H9 (cell line): ENCODE measurements at regions not wholly inside any gene's neighbourhood (a gene's known extent, or its start where the extent isn't known, plus 50 kb on each side); places are given as distances from the start of the nearest gene placed in this dataset.

ENCODE experiments used
- DNase-seq: peaks from one replicate; pipeline ENCODE4 v3.0.0-alpha.2; 2017
- H2AFZ ChIP-seq: one replicate; pipeline ENCODE4 v1.6.1; 2013; ENCODE audit warnings: mild to moderate bottlenecking, low read length, control low read depth, moderate library complexity
- H2AK5ac ChIP-seq: 2 replicates; pipeline ENCODE4 v1.6.1; 2013; ENCODE audit warnings: low read length, control low read depth, mixed read lengths; ENCODE audit not compliant: insufficient read length
- H2BK120ac ChIP-seq: one replicate; pipeline ENCODE4 v1.6.1; 2013; ENCODE audit warnings: low read depth, mild to moderate bottlenecking, low read length, control low read depth, inconsistent platforms; ENCODE audit not compliant: poor library complexity, severe bottlenecking
- H2BK12ac ChIP-seq: 2 replicates; pipeline ENCODE4 v1.6.1; 2013; ENCODE audit warnings: low read length, control low read depth, mixed read lengths, low read depth; ENCODE audit not compliant: insufficient read length
- H2BK15ac ChIP-seq: 2 replicates; pipeline ENCODE4 v1.6.1; 2013; ENCODE audit warnings: low read depth, low read length, control low read depth
- H2BK20ac ChIP-seq: one replicate; pipeline ENCODE4 v1.6.1; 2013; ENCODE audit warnings: low read depth, mild to moderate bottlenecking, low read length, control low read depth, inconsistent platforms; ENCODE audit not compliant: poor library complexity, severe bottlenecking
- H2BK5ac ChIP-seq: 2 replicates; pipeline ENCODE4 v1.6.1; 2013; ENCODE audit warnings: low read length, control low read depth, mixed read lengths; ENCODE audit not compliant: insufficient read length
- H3K14ac ChIP-seq: 2 replicates; pipeline ENCODE4 v1.6.1; 2013; ENCODE audit warnings: low read length, control low read depth; ENCODE audit not compliant: insufficient read depth
- H3K18ac ChIP-seq: 2 replicates; pipeline ENCODE4 v1.6.1; 2013; ENCODE audit warnings: low read depth, mild to moderate bottlenecking, mixed read lengths, low read length, control low read depth; ENCODE audit not compliant: insufficient read length
- H3K23ac ChIP-seq: 2 replicates; pipeline ENCODE4 v1.6.1; 2013; ENCODE audit warnings: low read length, control low read depth, mixed read lengths, low read depth; ENCODE audit not compliant: insufficient read length
- H3K23me2 ChIP-seq: 2 replicates; pipeline ENCODE4 v1.6.1; 2013; ENCODE audit warnings: low read depth, mild to moderate bottlenecking, mixed read lengths, low read length, control low read depth; ENCODE audit not compliant: insufficient read length, poor library complexity, severe bottlenecking
- H3K27ac ChIP-seq: 2 replicates; pipeline ENCODE4 v1.5.1; 2013; ENCODE audit warnings: low read length, control low read depth, mixed read lengths, low read depth; ENCODE audit not compliant: insufficient read length
- H3K27me3 ChIP-seq: 2 replicates; pipeline ENCODE4 v1.6.1; 2013; ENCODE audit warnings: low read length, control low read depth, inconsistent platforms; ENCODE audit not compliant: insufficient read depth
- H3K4ac ChIP-seq: 2 replicates; pipeline ENCODE4 v1.6.1; 2013; ENCODE audit warnings: low read depth, mild to moderate bottlenecking, control low read depth, inconsistent platforms, low read length, moderate library complexity
- H3K4me1 ChIP-seq: 2 replicates; pipeline ENCODE4 v1.6.1; 2013; ENCODE audit warnings: low read length, control low read depth, inconsistent platforms; ENCODE audit not compliant: insufficient read depth
- H3K4me2 ChIP-seq: 2 replicates; pipeline ENCODE4 v1.6.1; 2013; ENCODE audit warnings: low read length, control low read depth, mixed read lengths; ENCODE audit not compliant: insufficient read length, insufficient read depth
- H3K56ac ChIP-seq: 2 replicates; pipeline ENCODE4 v1.6.1; 2013; ENCODE audit warnings: low read depth, mild to moderate bottlenecking, mixed read lengths, low read length, control low read depth; ENCODE audit not compliant: insufficient read length
- H3K79me1 ChIP-seq: 2 replicates; pipeline ENCODE4 v1.6.1; 2013; ENCODE audit warnings: low read depth, mild to moderate bottlenecking, moderate library complexity, low read length, control low read depth, inconsistent platforms; ENCODE audit not compliant: insufficient read depth, poor library complexity, severe bottlenecking
- H3K79me2 ChIP-seq: 2 replicates; pipeline ENCODE4 v1.6.1; 2013; ENCODE audit warnings: low read length, control low read depth, inconsistent platforms; ENCODE audit not compliant: insufficient read depth
- H3K9ac ChIP-seq: 2 replicates; pipeline ENCODE4 v1.6.1; 2013; ENCODE audit warnings: low read length, control low read depth, mixed read lengths; ENCODE audit not compliant: insufficient read length; ENCODE audit errors: extremely low read depth
- H3K9me3 ChIP-seq: one replicate; pipeline ENCODE4 v1.6.1; 2013; ENCODE audit warnings: low read depth, low read length, inconsistent platforms; ENCODE audit not compliant: control insufficient read depth
- H3T11ph ChIP-seq: one replicate; pipeline ENCODE4 v1.6.1; 2013; ENCODE audit warnings: mild to moderate bottlenecking, low read length, control low read depth, inconsistent platforms
- H4K20me1 ChIP-seq: one replicate; pipeline ENCODE4 v1.6.1; 2013; ENCODE audit not compliant: control insufficient read depth, insufficient read length, insufficient read depth
- H4K5ac ChIP-seq: 2 replicates; pipeline ENCODE4 v1.6.1; 2013; ENCODE audit warnings: low read depth, mild to moderate bottlenecking, mixed read lengths, low read length, control low read depth; ENCODE audit not compliant: insufficient read length
- H4K8ac ChIP-seq: replicated peaks from 2 replicates; pipeline ENCODE4 v1.6.1; 2013; ENCODE audit warnings: low read length, control low read depth, mixed read lengths, low read depth; ENCODE audit not compliant: insufficient read length
- H4K91ac ChIP-seq: 2 replicates; pipeline ENCODE4 v1.6.1; 2013; ENCODE audit warnings: low read depth, mild to moderate bottlenecking, moderate library complexity, mixed read lengths, low read length, control low read depth; ENCODE audit not compliant: insufficient read length
- H3K27ac Mint-ChIP-seq, 3 experiments: 2 replicates in 2 of 3; 3 replicates in 1 of 3; pipeline ENCODE4 v1.8.0; 2020 to 2021; ENCODE audit warnings: mixed read lengths in 3 of 3, mild to moderate bottlenecking in 1 of 3, moderate library complexity in 1 of 3
- H3K27me3 Mint-ChIP-seq: 2 replicates; pipeline ENCODE4 v1.8.0; 2021; ENCODE audit warnings: low read depth, mild to moderate bottlenecking, moderate library complexity, mixed read lengths
- H3K36me3 Mint-ChIP-seq, 3 experiments: 2 replicates in 2 of 3; 3 replicates in 1 of 3; pipeline ENCODE4 v1.8.0; 2020 to 2021; ENCODE audit warnings: low read depth in 3 of 3, mixed read lengths in 3 of 3; ENCODE audit not compliant: insufficient read depth in 1 of 3
- H3K4me1 Mint-ChIP-seq, 2 experiments: 2 replicates each; pipeline ENCODE4 v1.8.0; 2020; ENCODE audit warnings: mixed read lengths in 2 of 2
- H3K4me3 Mint-ChIP-seq, 2 experiments: 2 replicates in 1 of 2; 3 replicates in 1 of 2; pipeline ENCODE4 v1.8.0; 2020 to 2021; ENCODE audit warnings: mild to moderate bottlenecking in 2 of 2, mixed read lengths in 2 of 2, moderate library complexity in 1 of 2
- H3K9me3 Mint-ChIP-seq, 2 experiments: 2 replicates in 1 of 2; 3 replicates in 1 of 2; pipeline ENCODE4 v1.8.0; 2020; ENCODE audit warnings: mild to moderate bottlenecking in 2 of 2, mixed read lengths in 2 of 2, moderate library complexity in 1 of 2
- CTCF ChIP-seq: fragments of 200-600 bp; sonication (generic); conservative IDR thresholded peaks from 3 replicates; pipeline ENCODE4 v1.8.0; 2021; ENCODE audit warnings: antibody characterized with exemption, mild to moderate bottlenecking
- WGBS: extraction: QIAGEN DNeasy Blood & Tissue Kit; methylation state at CpG from one replicate; pipeline ENCODE4 v1.1.7; 2013; ENCODE audit warnings: missing lambda C conversion rate, low lambda C conversion rate, mixed read lengths; ENCODE audit not compliant: insufficient read length; ENCODE audit errors: extremely low coverage; 5-methylcytosine and 5-hydroxymethylcytosine counted together

- WGBS = no CpG with 5 or more reads among the region's 2 CpGs
- no peak overlapping the region for H2BK15ac ChIP-seq
These were observed 324.6 kb upstream of the CDH11 start for GRCh38 chr16:65446427-65446826.

More at GRCh38 chr16:65446427-65446826, 324.6 kb upstream of the CDH11 start:
- H4K20me1 ChIP-seq = no peaks in the 10 kb centered on the region
- Mint-ChIP-seq H3K9me3 (peaks cover 10 to 16% of the 10 kb centered on the region in 2 experiments), H3K4me3 (no peak overlapping the region), H3K27ac (no peak overlapping the region), H3K36me3 (peaks cover 5 to 19% (median 9%) of the 10 kb centered on the region in 3 experiments; a peak in 6 of 7 replicates), H3K27me3 (peaks cover 4% of the 10 kb centered on the region), H3K4me1 (peaks cover 0 to 2% of the 10 kb centered on the region in 2 experiments; a peak in 1 of 4 replicates)
- no peak overlapping the region for H3K18ac ChIP-seq
- DNase-seq = no peak
- H3K4me2 ChIP-seq = no peak overlapping the region
- no peak overlapping the region for H4K8ac ChIP-seq
- no peak overlapping the region for H4K91ac ChIP-seq
- H3K14ac ChIP-seq = no peak overlapping the region
- H2AFZ ChIP-seq = no peak overlapping the region
- no peaks in the 10 kb centered on the region for H3K9me3 ChIP-seq
- H2BK12ac ChIP-seq = no peak overlapping the region
- no peak for TF ChIP-seq CTCF
- H2BK120ac ChIP-seq = no peak overlapping the region
- no peak overlapping the region for H3K9ac ChIP-seq
- 0 out of 2 replicates have a peak, but pooled peaks cover 3% of the 10 kb centered on the region for H3K4me1 ChIP-seq
- H3K23ac ChIP-seq = no peak overlapping the region
- no peak overlapping the region for H2BK20ac ChIP-seq
- H3K79me1 ChIP-seq = no peaks in the 10 kb centered on the region
- no peak overlapping the region for H2BK5ac ChIP-seq
- no peak overlapping the region for H2AK5ac ChIP-seq
- H3T11ph ChIP-seq = no peak overlapping the region
- H4K5ac ChIP-seq = no peak overlapping the region
- no peak overlapping the region for H3K27ac ChIP-seq
- no peaks in the 10 kb centered on the region for H3K23me2 ChIP-seq
- H3K79me2 ChIP-seq = no peaks in the 10 kb centered on the region
- H3K56ac ChIP-seq = no peak overlapping the region
- H3K27me3 ChIP-seq = no peaks in the 10 kb centered on the region
- no peak overlapping the region for H3K4ac ChIP-seq
